CD4-positive, alpha-beta T cell (primary cell): ENCODE measurements at regions not wholly inside any gene's neighbourhood (a gene's known extent, or its start where the extent isn't known, plus 50 kb on each side); places are given as distances from the start of the nearest gene placed in this dataset.

ENCODE experiments used
- ATAC-seq: fragments of 200-7000 bp; cut with Tn5 transposase; one replicate; pipeline ENCODE4 v1.10.0; 2022; ENCODE audit warnings: mild to moderate bottlenecking; ENCODE audit not compliant: poor library complexity
- CTCF ChIA-PET: fragments of 350-600 bp; sonication (Branson Sonifier 250); formaldehyde crosslinking; loops from one replicate; lab custom pipeline; 2021; ENCODE audit warnings: antibody characterized with exemption, inconsistent platforms; lab: Charles Lee
- POLR2A ChIA-PET: fragments of 350-600 bp; sonication (Branson Sonifier 250); formaldehyde crosslinking; loops from one replicate; lab custom pipeline; 2021; ENCODE audit warnings: antibody characterized with exemption, inconsistent platforms; lab: Charles Lee
- DNase-seq, 14 experiments: peaks; one replicate each; pipeline ENCODE4 v3.0.0-alpha.2; 2013 to 2020; ENCODE audit warnings: mixed read lengths in 2 of 14
- H3K27ac ChIP-seq, 2 donors: one replicate each; pipeline versions ENCODE4 v1.5.1 to v1.7.0; 2013; ENCODE audit warnings: low read length in 2 of 2, low read depth in 1 of 2, mild to moderate bottlenecking in 1 of 2
- H3K27me3 ChIP-seq, 2 experiments: 1 replicate in 1 of 2; 2 replicates in 1 of 2; pipeline versions ENCODE4 v1.6.1 to v1.7.0; 2013; ENCODE audit warnings: low read length in 2 of 2, control low read depth in 1 of 2, mild to moderate bottlenecking in 1 of 2, moderate library complexity in 1 of 2; ENCODE audit not compliant: insufficient read depth in 2 of 2, control insufficient read depth in 1 of 2
- H3K36me3 ChIP-seq: one replicate; pipeline ENCODE4 v1.6.1; 2013; ENCODE audit warnings: low read length, control low read depth; ENCODE audit not compliant: insufficient read depth
- H3K4me1 ChIP-seq: one replicate; pipeline ENCODE4 v1.6.1; 2013; ENCODE audit warnings: low read length, control low read depth; ENCODE audit not compliant: insufficient read depth
- H3K4me3 ChIP-seq: one replicate; pipeline ENCODE4 v1.5.1; 2013; ENCODE audit warnings: mild to moderate bottlenecking, low read length, moderate library complexity
- H3K9me3 ChIP-seq, 2 experiments: 1 replicate in 1 of 2; 2 replicates in 1 of 2; pipeline versions ENCODE4 v1.6.1 to v1.7.0; 2013; ENCODE audit warnings: low read length in 2 of 2, mild to moderate bottlenecking in 2 of 2, control low read depth in 1 of 2, moderate library complexity in 1 of 2; ENCODE audit not compliant: control insufficient read depth in 1 of 2, insufficient read depth in 1 of 2
- H3K27ac Mint-ChIP-seq: one replicate; pipeline ENCODE4 v1.8.0; 2020; ENCODE audit warnings: mixed read lengths
- H3K27me3 Mint-ChIP-seq: one replicate; pipeline ENCODE4 v1.8.0; 2021; ENCODE audit warnings: mixed read lengths
- H3K36me3 Mint-ChIP-seq: one replicate; pipeline ENCODE4 v1.8.0; 2021; ENCODE audit warnings: low read depth, mixed read lengths
- H3K4me1 Mint-ChIP-seq: one replicate; pipeline ENCODE4 v1.8.0; 2021; ENCODE audit warnings: low read depth, mixed read lengths
- H3K4me3 Mint-ChIP-seq: one replicate; pipeline ENCODE4 v1.8.0; 2020; ENCODE audit warnings: mild to moderate bottlenecking, mixed read lengths
- H3K9me3 Mint-ChIP-seq: one replicate; pipeline ENCODE4 v1.8.0; 2020; ENCODE audit warnings: mixed read lengths
- CTCF ChIP-seq: fragments of 200-600 bp; IDR thresholded peaks from one replicate; pipeline ENCODE4 v1.8.0; 2022; ENCODE audit warnings: antibody characterized with exemption, mild to moderate bottlenecking
- intact Hi-C, 2 experiments: fragments of 100-400 bp; cut with DNase I in 1 of 2; cut with micrococcal nuclease in 1 of 2; formaldehyde crosslinking; loops; one replicate each; pipeline versions ENCODE4 v1.15.1 to v1.9.0; 2023 to 2025; cut with DNase I, micrococcal nuclease

- Mint-ChIP-seq H3K4me3 (no peak overlapping the region), H3K36me3 (no peaks in the 10 kb centered on the region), H3K4me1 (no peaks in the 10 kb centered on the region), H3K27ac (no peak overlapping the region), H3K9me3 (peaks cover 11% of the 10 kb centered on the region), H3K27me3 (no peaks in the 10 kb centered on the region)
- CTCF ChIA-PET: no interaction called here
- intact Hi-C loops: no loop called here
- DNase-seq (no peak), ATAC-seq (no peak)
- POLR2A ChIA-PET: no interaction called here
- Histone ChIP-seq H3K36me3 (no peaks in the 10 kb centered on the region), H3K4me3 (no peak overlapping the region), H3K27ac (no peak overlapping the region), H3K4me1 (no peaks in the 10 kb centered on the region), H3K27me3 (no peaks in the 10 kb centered on the region), H3K9me3 (peaks cover 0 to 5% of the 10 kb centered on the region in 2 experiments)
- no peak for TF ChIP-seq CTCF
These were observed 1053.6 kb upstream of the MIR17HG start for GRCh38 chr13:90293793-90294361.

DNA sequence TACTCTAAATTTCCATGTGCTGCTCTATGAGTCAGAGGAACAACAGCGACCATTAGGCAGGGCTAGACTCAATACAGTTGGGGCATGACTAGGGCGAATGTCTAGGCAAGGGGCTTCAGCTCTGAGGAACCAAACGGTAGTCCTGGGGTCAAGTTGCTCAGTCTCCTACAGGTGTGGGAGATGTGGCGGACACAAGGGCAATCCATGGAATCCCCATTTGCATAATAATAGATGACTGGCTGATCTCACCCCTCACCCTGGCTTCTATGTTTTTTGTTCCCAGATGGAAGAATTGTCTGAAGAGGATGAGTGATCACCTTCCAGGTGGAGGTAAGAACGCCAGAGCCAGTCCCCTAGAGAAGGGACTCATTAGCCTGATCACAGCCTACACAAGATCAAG is 1048.2 kb upstream of the MIR17HG start:
- Mint-ChIP-seq H3K4me1 (no peaks in the 10 kb centered on the region), H3K36me3 (no peaks in the 10 kb centered on the region), H3K4me3 (no peak overlapping the region), H3K27me3 (no peaks in the 10 kb centered on the region), H3K27ac (no peak overlapping the region), H3K9me3 (peaks cover 2% of the 10 kb centered on the region)
- TF ChIP-seq CTCF: no peak
- Histone ChIP-seq H3K4me1 (no peaks in the 10 kb centered on the region), H3K27ac (no peak overlapping the region), H3K36me3 (no peaks in the 10 kb centered on the region), H3K4me3 (no peak overlapping the region), H3K9me3 (no peaks in the 10 kb centered on the region), H3K27me3 (no peaks in the 10 kb centered on the region)
- POLR2A ChIA-PET: no interaction called here
- ATAC-seq (no peak), DNase-seq (no peak)
- intact Hi-C loops: no loop called here
- CTCF ChIA-PET: no interaction called here

GRCh38 chr13:90300015-90300414 is 1047.5 kb upstream of the MIR17HG start:
- intact Hi-C loops: no loop called here

More at GRCh38 chr13:90300015-90300414, 1047.5 kb upstream of the MIR17HG start:
- H3K9me3 Mint-ChIP-seq: peaks cover 2% of the 10 kb centered on the region
- TF ChIP-seq CTCF: no peak
- DNase-seq: no peak
- no peak overlapping the region for H3K4me3 Mint-ChIP-seq
- no peaks in the 10 kb centered on the region for H3K27me3 Mint-ChIP-seq
- POLR2A ChIA-PET: no interaction called here
- no peak overlapping the region for H3K27ac Mint-ChIP-seq
- no peak for ATAC-seq
- H3K36me3 ChIP-seq: no peaks in the 10 kb centered on the region
- H3K4me3 ChIP-seq: no peak overlapping the region
- no peaks in the 10 kb centered on the region for H3K9me3 ChIP-seq
- CTCF ChIA-PET: no interaction called here
- no peaks in the 10 kb centered on the region for H3K36me3 Mint-ChIP-seq
- no peaks in the 10 kb centered on the region for H3K4me1 Mint-ChIP-seq
- H3K27ac ChIP-seq: no peak overlapping the region
- no peaks in the 10 kb centered on the region for H3K4me1 ChIP-seq
- H3K27me3 ChIP-seq: no peaks in the 10 kb centered on the region
